WTC11 (cell line): ENCODE measurements at regions not wholly inside any gene's neighbourhood (a gene's known extent, or its start where the extent isn't known, plus 50 kb on each side); places are given as distances from the start of the nearest gene placed in this dataset.

Source experiments
- ATAC-seq: fragments of 200-7000 bp; cut with Tn5 transposase; 2 replicates; pipeline ENCODE4 v1.10.0; 2021; ENCODE audit warnings: mild to moderate bottlenecking, moderate library complexity
- CTCF ChIA-PET: fragments of 300-600 bp; sonication (Branson Sonifier 250); formaldehyde crosslinking; loops from one replicate; lab custom pipeline; 2021; ENCODE audit warnings: antibody characterized with exemption; lab: Charles Lee
- POLR2A ChIA-PET: fragments of 350-600 bp; sonication (Branson Sonifier 250); formaldehyde crosslinking; loops from one replicate; lab custom pipeline; 2021; ENCODE audit warnings: antibody characterized with exemption; lab: Charles Lee
- DNase-seq: peaks from one replicate; pipeline ENCODE4 v3.0.0; 2021; ENCODE audit warnings: low spot score
- H3K27ac Mint-ChIP-seq: 2 replicates; pipeline ENCODE4 v1.8.0; 2021; ENCODE audit warnings: mixed read lengths
- H3K27me3 Mint-ChIP-seq: 2 replicates; pipeline ENCODE4 v1.8.0; 2021; ENCODE audit warnings: low read depth, mild to moderate bottlenecking, moderate library complexity, mixed read lengths
- H3K36me3 Mint-ChIP-seq: 2 replicates; pipeline ENCODE4 v1.8.0; 2021; ENCODE audit warnings: mixed read lengths
- H3K4me1 Mint-ChIP-seq: 2 replicates; pipeline ENCODE4 v1.8.0; 2022; ENCODE audit warnings: mixed read lengths
- H3K4me3 Mint-ChIP-seq: 2 replicates; pipeline ENCODE4 v1.8.0; 2021; ENCODE audit warnings: mild to moderate bottlenecking, moderate library complexity, mixed read lengths
- H3K9me3 Mint-ChIP-seq: 2 replicates; pipeline ENCODE4 v1.8.0; 2021; ENCODE audit warnings: mixed read lengths
- ATF1 ChIP-seq: sonication (generic); formaldehyde crosslinking; IDR thresholded peaks from 2 replicates; pipeline ENCODE4 v1.8.1; 2023; ENCODE audit warnings: mild to moderate bottlenecking, moderate library complexity, missing genetic modification reagents
- CBFB ChIP-seq: sonication (generic); formaldehyde crosslinking; IDR thresholded peaks from 2 replicates; pipeline ENCODE4 v1.8.1; 2022; ENCODE audit warnings: mild to moderate bottlenecking, low read depth, missing genetic modification reagents
- ELF4 ChIP-seq: sonication (generic); formaldehyde crosslinking; IDR thresholded peaks from 2 replicates; pipeline ENCODE4 v1.8.1; 2022; ENCODE audit warnings: low read depth, mild to moderate bottlenecking, moderate library complexity, missing genetic modification reagents
- ESRRA ChIP-seq: sonication (generic); formaldehyde crosslinking; IDR thresholded peaks from 2 replicates; pipeline ENCODE4 v1.8.1; 2022; ENCODE audit warnings: mild to moderate bottlenecking, missing genetic modification reagents, borderline replicate concordance
- GTF2I ChIP-seq: fragments of 250-450 bp; sonication (Bioruptor Pico); conservative IDR thresholded peaks from 2 replicates; pipeline ENCODE4 v1.4.0; 2021; ENCODE audit warnings: mild to moderate bottlenecking
- HMGA2 ChIP-seq: fragments of 250-450 bp; sonication (Bioruptor Pico); IDR thresholded peaks from 2 replicates; pipeline ENCODE4 v1.4.0; 2021; ENCODE audit warnings: mild to moderate bottlenecking, moderate library complexity
- MYBL2 ChIP-seq: sonication (generic); formaldehyde crosslinking; IDR thresholded peaks from 2 replicates; pipeline ENCODE4 v1.8.1; 2023; ENCODE audit warnings: mild to moderate bottlenecking, moderate library complexity, missing genetic modification reagents
- NFYB ChIP-seq: sonication (generic); formaldehyde crosslinking; conservative IDR thresholded peaks from 2 replicates; pipeline ENCODE4 v1.8.0; 2022; ENCODE audit warnings: low read depth, missing genetic modification reagents
- SMAD4 ChIP-seq: sonication (generic); formaldehyde crosslinking; IDR thresholded peaks from 2 replicates; pipeline ENCODE4 v1.8.0; 2022; ENCODE audit warnings: mild to moderate bottlenecking, missing genetic modification reagents
- SOX15 ChIP-seq: fragments of 250-450 bp; sonication (Bioruptor Pico); IDR thresholded peaks from 2 replicates; pipeline ENCODE4 v1.9.0; 2021; ENCODE audit warnings: mild to moderate bottlenecking
- TEAD1 ChIP-seq: sonication (generic); formaldehyde crosslinking; IDR thresholded peaks from 2 replicates; pipeline ENCODE4 v1.8.0; 2022; ENCODE audit warnings: mild to moderate bottlenecking, missing genetic modification reagents
- ZBTB21 ChIP-seq: sonication (generic); formaldehyde crosslinking; IDR thresholded peaks from 2 replicates; pipeline ENCODE4 v1.8.1; 2023; ENCODE audit warnings: mild to moderate bottlenecking, missing genetic modification reagents, borderline replicate concordance
- ZNF317 ChIP-seq: sonication (generic); formaldehyde crosslinking; IDR thresholded peaks from 2 replicates; pipeline ENCODE4 v1.8.1; 2023; ENCODE audit warnings: low read depth, mild to moderate bottlenecking, moderate library complexity, missing genetic modification reagents, borderline replicate concordance
- TF ChIP-seq, protein P1 (sequence below): fragments of 250-450 bp; sonication (Bioruptor Pico); IDR thresholded peaks from 2 replicates; pipeline ENCODE4 v1.9.0; 2021; ENCODE audit warnings: mild to moderate bottlenecking
- TF ChIP-seq, protein P2 (sequence below): sonication (generic); formaldehyde crosslinking; IDR thresholded peaks from 2 replicates; pipeline ENCODE4 v1.8.0; 2022; ENCODE audit warnings: mild to moderate bottlenecking, missing genetic modification reagents
- TF ChIP-seq, protein P3 (sequence below): fragments of 250-450 bp; sonication (Bioruptor Pico); IDR thresholded peaks from 2 replicates; pipeline ENCODE4 v1.9.0; 2021; ENCODE audit warnings: moderate library complexity, mild to moderate bottlenecking, inconsistent platforms, borderline replicate concordance
- TF ChIP-seq, protein P4 (sequence below): fragments of 250-450 bp; sonication (Bioruptor Pico); conservative IDR thresholded peaks from 2 replicates; pipeline ENCODE4 v1.9.0; 2021; ENCODE audit warnings: mild to moderate bottlenecking
- TF ChIP-seq, protein P5 (sequence below): sonication (generic); formaldehyde crosslinking; IDR thresholded peaks from 2 replicates; pipeline ENCODE4 v1.8.1; 2023; ENCODE audit warnings: mild to moderate bottlenecking, missing genetic modification reagents
- TF ChIP-seq, protein P6 (sequence below): sonication (generic); formaldehyde crosslinking; IDR thresholded peaks from 2 replicates; pipeline ENCODE4 v1.8.1; 2022; ENCODE audit warnings: missing genetic modification reagents, borderline replicate concordance
- TF ChIP-seq, protein P7 (sequence below): sonication (generic); formaldehyde crosslinking; IDR thresholded peaks from 2 replicates; pipeline ENCODE4 v1.8.1; 2023; ENCODE audit warnings: mild to moderate bottlenecking, missing genetic modification reagents, moderate library complexity
- TF ChIP-seq, protein P8 (sequence below): sonication (generic); formaldehyde crosslinking; IDR thresholded peaks from 2 replicates; pipeline ENCODE4 v1.8.1; 2023; ENCODE audit warnings: mild to moderate bottlenecking, missing genetic modification reagents, moderate library complexity
- TF ChIP-seq, protein P9 (sequence below): sonication (generic); formaldehyde crosslinking; IDR thresholded peaks from 2 replicates; pipeline ENCODE4 v1.8.1; 2023; ENCODE audit warnings: mild to moderate bottlenecking, missing genetic modification reagents

DNA sequence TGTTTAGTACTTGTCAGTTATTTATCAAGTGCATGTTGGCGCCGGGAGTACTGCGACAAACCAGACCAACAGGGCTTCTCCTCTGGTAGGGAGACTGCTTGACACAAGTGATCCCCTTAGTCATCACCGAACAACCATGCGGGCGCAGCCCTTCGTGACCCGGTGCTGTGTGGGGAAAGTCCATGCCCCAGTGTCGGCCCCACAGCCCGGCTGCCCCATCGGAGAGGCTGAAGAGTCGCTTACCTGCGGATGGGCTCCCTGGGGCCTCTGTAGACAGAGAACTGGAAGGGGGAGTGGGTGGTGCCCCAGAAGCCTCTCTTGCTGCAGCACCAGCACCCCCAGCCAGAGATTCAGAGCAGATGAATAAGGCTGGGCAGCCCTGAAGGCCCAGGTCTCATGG is 90.3 kb upstream of the PRR23E start:
- no peak overlapping the region for H3K4me3 Mint-ChIP-seq
- TF ChIP-seq, protein P1, sequence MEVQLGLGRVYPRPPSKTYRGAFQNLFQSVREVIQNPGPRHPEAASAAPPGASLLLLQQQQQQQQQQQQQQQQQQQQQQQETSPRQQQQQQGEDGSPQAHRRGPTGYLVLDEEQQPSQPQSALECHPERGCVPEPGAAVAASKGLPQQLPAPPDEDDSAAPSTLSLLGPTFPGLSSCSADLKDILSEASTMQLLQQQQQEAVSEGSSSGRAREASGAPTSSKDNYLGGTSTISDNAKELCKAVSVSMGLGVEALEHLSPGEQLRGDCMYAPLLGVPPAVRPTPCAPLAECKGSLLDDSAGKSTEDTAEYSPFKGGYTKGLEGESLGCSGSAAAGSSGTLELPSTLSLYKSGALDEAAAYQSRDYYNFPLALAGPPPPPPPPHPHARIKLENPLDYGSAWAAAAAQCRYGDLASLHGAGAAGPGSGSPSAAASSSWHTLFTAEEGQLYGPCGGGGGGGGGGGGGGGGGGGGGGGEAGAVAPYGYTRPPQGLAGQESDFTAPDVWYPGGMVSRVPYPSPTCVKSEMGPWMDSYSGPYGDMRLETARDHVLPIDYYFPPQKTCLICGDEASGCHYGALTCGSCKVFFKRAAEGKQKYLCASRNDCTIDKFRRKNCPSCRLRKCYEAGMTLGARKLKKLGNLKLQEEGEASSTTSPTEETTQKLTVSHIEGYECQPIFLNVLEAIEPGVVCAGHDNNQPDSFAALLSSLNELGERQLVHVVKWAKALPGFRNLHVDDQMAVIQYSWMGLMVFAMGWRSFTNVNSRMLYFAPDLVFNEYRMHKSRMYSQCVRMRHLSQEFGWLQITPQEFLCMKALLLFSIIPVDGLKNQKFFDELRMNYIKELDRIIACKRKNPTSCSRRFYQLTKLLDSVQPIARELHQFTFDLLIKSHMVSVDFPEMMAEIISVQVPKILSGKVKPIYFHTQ: no peak
- TF ChIP-seq NFYB (CRISPR knock-in tag) (no peak), ZNF317 (no peak)
- TF ChIP-seq, protein P2, sequence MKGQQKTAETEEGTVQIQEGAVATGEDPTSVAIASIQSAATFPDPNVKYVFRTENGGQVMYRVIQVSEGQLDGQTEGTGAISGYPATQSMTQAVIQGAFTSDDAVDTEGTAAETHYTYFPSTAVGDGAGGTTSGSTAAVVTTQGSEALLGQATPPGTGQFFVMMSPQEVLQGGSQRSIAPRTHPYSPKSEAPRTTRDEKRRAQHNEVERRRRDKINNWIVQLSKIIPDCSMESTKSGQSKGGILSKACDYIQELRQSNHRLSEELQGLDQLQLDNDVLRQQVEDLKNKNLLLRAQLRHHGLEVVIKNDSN (CRISPR knock-in tag): no peak
- H3K9me3 Mint-ChIP-seq: no peaks in the 10 kb centered on the region
- H3K36me3 Mint-ChIP-seq: no peaks in the 10 kb centered on the region
- ChIA-PET CTCF (interaction anchor here (0.7 kb wide), 1 partner anchor 473 kb away, joined by 3 read pairs; no protein-coding TSS in a partner anchor), POLR2A (no interaction called here)
- H3K27ac Mint-ChIP-seq: no peak overlapping the region; the same call in 1 of the 2 replicates
- ATAC-seq (no peak), DNase-seq (no peak)
- no peaks in the 10 kb centered on the region for H3K4me1 Mint-ChIP-seq
- H3K27me3 Mint-ChIP-seq: no peaks in the 10 kb centered on the region

DNA sequence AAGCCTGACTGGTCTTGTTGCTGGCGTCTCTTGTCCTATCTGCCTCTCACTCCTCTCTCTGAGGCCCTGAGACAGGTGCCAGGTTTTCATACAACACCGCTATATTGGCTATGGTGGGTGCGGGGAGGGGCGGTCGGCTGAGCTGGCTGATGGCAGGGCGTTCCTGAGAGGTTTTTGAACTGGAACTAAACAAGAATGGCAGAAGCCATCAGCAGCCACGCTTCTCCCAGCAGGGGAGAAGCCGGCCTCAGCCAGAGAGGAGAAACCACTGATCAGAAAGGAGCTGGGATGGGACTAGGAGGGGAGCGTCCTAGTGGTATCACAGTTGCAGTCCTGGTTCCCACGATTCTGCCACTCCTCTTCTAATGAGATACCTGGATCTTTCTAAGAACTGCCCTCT is 89.9 kb upstream of the PRR23E start:
- Mint-ChIP-seq H3K4me3 (no peak overlapping the region), H3K4me1 (peaks cover 4% of the 10 kb centered on the region; the same call in 1 of the 2 replicates), H3K27me3 (no peaks in the 10 kb centered on the region), H3K36me3 (no peaks in the 10 kb centered on the region), H3K27ac (no peak overlapping the region), H3K9me3 (no peaks in the 10 kb centered on the region)
- ChIA-PET POLR2A (no interaction called here), CTCF (interaction anchor here (0.7 kb wide), 1 partner anchor 473 kb away, joined by 3 read pairs; no protein-coding TSS in a partner anchor)
- TF ChIP-seq, protein P3, sequence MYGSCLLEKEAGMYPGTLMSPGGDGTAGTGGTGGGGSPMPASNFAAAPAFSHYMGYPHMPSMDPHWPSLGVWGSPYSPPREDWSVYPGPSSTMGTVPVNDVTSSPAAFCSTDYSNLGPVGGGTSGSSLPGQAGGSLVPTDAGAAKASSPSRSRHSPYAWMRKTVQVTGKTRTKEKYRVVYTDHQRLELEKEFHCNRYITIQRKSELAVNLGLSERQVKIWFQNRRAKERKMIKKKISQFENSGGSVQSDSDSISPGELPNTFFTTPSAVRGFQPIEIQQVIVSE (CRISPR knock-in tag): no peak
- TF ChIP-seq HMGA2 (no peak), SOX15 (no peak), ATF1 (CRISPR knock-in tag) (no peak), MYBL2 (no peak), ZBTB21 (CRISPR knock-in tag) (no peak), SMAD4 (CRISPR knock-in tag) (no peak), TEAD1 (no peak), NFYB (CRISPR knock-in tag) (no peak), GTF2I (CRISPR knock-in tag) (no peak), ELF4 (no peak), CBFB (CRISPR knock-in tag) (no peak), ESRRA (CRISPR knock-in tag) (no peak)
- TF ChIP-seq, protein P4, sequence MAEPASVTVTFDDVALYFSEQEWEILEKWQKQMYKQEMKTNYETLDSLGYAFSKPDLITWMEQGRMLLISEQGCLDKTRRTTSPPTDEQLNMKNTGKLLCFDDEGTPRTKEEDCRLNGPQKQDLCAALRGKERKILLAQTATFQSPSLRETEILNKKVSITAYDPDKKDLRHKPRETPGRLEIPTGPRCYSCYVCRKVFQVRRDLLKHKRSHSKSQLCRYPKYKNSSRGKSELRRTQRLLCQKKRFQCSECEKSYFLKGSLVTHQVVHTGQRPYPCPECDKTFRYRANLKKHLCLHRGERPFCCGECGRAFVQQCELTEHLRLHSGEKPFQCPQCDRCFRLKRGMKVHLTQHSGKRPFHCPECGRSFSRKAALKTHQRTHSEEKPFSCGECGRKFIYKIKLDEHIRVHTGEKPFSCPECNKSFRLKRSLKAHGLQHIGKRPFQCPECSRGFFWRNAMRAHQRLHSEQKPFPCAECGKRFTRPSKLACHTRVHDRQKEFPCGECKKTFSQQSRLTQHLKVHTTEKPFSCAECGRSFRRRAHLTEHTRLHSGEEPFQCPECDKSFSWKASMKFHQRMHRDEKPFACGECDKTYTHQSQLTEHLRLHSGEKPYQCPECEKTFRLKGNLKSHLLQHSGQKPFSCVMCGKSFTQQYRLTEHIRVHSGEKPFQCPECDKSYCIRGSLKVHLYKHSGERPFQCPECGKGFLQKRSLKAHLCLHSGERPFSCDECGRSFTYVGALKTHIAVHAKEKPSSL (CRISPR knock-in tag): no peak
- TF ChIP-seq, protein P5, sequence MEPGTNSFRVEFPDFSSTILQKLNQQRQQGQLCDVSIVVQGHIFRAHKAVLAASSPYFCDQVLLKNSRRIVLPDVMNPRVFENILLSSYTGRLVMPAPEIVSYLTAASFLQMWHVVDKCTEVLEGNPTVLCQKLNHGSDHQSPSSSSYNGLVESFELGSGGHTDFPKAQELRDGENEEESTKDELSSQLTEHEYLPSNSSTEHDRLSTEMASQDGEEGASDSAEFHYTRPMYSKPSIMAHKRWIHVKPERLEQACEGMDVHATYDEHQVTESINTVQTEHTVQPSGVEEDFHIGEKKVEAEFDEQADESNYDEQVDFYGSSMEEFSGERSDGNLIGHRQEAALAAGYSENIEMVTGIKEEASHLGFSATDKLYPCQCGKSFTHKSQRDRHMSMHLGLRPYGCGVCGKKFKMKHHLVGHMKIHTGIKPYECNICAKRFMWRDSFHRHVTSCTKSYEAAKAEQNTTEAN (CRISPR knock-in tag): no peak
- TF ChIP-seq, protein P6, sequence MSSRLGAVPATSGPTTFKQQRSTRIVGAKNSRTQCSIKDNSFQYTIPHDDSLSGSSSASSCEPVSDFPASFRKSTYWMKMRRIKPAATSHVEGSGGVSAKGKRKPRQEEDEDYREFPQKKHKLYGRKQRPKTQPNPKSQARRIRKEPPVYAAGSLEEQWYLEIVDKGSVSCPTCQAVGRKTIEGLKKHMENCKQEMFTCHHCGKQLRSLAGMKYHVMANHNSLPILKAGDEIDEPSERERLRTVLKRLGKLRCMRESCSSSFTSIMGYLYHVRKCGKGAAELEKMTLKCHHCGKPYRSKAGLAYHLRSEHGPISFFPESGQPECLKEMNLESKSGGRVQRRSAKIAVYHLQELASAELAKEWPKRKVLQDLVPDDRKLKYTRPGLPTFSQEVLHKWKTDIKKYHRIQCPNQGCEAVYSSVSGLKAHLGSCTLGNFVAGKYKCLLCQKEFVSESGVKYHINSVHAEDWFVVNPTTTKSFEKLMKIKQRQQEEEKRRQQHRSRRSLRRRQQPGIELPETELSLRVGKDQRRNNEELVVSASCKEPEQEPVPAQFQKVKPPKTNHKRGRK (CRISPR knock-in tag): no peak
- TF ChIP-seq, protein P7, sequence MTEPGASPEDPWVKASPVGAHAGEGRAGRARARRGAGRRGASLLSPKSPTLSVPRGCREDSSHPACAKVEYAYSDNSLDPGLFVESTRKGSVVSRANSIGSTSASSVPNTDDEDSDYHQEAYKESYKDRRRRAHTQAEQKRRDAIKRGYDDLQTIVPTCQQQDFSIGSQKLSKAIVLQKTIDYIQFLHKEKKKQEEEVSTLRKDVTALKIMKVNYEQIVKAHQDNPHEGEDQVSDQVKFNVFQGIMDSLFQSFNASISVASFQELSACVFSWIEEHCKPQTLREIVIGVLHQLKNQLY (CRISPR knock-in tag): no peak
- TF ChIP-seq, protein P8, sequence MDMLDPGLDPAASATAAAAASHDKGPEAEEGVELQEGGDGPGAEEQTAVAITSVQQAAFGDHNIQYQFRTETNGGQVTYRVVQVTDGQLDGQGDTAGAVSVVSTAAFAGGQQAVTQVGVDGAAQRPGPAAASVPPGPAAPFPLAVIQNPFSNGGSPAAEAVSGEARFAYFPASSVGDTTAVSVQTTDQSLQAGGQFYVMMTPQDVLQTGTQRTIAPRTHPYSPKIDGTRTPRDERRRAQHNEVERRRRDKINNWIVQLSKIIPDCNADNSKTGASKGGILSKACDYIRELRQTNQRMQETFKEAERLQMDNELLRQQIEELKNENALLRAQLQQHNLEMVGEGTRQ: no peak
- TF ChIP-seq, protein P9, sequence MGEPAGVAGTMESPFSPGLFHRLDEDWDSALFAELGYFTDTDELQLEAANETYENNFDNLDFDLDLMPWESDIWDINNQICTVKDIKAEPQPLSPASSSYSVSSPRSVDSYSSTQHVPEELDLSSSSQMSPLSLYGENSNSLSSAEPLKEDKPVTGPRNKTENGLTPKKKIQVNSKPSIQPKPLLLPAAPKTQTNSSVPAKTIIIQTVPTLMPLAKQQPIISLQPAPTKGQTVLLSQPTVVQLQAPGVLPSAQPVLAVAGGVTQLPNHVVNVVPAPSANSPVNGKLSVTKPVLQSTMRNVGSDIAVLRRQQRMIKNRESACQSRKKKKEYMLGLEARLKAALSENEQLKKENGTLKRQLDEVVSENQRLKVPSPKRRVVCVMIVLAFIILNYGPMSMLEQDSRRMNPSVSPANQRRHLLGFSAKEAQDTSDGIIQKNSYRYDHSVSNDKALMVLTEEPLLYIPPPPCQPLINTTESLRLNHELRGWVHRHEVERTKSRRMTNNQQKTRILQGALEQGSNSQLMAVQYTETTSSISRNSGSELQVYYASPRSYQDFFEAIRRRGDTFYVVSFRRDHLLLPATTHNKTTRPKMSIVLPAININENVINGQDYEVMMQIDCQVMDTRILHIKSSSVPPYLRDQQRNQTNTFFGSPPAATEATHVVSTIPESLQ: no peak
- no peak for ATAC-seq
- no peak for DNase-seq
